Ovary (tissue), 7 donors: ENCODE measurements at regions not wholly inside any gene's neighbourhood (a gene's known extent, or its start where the extent isn't known, plus 50 kb on each side); places are given as distances from the start of the nearest gene placed in this dataset.
A peak's percentile ranks its signal among the peaks of the same experiment; 100 is the strongest.

Experiments
- DNase-seq, 5 donors: peaks; one replicate each; pipeline ENCODE4 v3.0.0-alpha.2; 2019 to 2020
- H3K27ac ChIP-seq, 2 donors: fragments of 200-600 bp; one replicate each; pipeline versions ENCODE4 v1.5.1 to v1.8.0; 2019 to 2022
- H3K27me3 ChIP-seq: fragments of 200-600 bp; one replicate; pipeline ENCODE4 v1.8.0; 2022
- H3K36me3 ChIP-seq: fragments of 200-600 bp; sonication (generic); one replicate; pipeline ENCODE4 v1.5.1; 2019
- H3K4me1 ChIP-seq: one replicate; pipeline ENCODE4 v1.8.1; 2013; ENCODE audit warnings: mild to moderate bottlenecking, moderate library complexity; ENCODE audit not compliant: insufficient read depth
- H3K4me3 ChIP-seq: fragments of 200-600 bp; sonication (generic); one replicate; pipeline ENCODE4 v1.5.1; 2017
- H3K9me3 ChIP-seq, 2 donors: fragments of 200-600 bp in 1 of 2; sonication (generic) in 1 of 2; one replicate each; pipeline versions ENCODE4 v1.5.1 to v1.8.1; 2013 to 2019; ENCODE audit warnings: mild to moderate bottlenecking in 1 of 2, moderate library complexity in 1 of 2
- EP300 ChIP-seq: sonication (generic); formaldehyde crosslinking; IDR thresholded peaks from one replicate; pipeline ENCODE4 v1.6.1; 2017; ENCODE audit warnings: antibody characterized with exemption
- POLR2A ChIP-seq: fragments of 450-650 bp; IDR thresholded peaks from one replicate; pipeline ENCODE4 v1.6.1; 2017; ENCODE audit warnings: antibody characterized with exemption, mild to moderate bottlenecking, moderate library complexity
- WGBS, 3 donors: extraction: QIAGEN DNeasy Blood & Tissue Kit in 1 of 3; methylation state at CpG; one replicate each; pipeline versions ENCODE4 v1.1.5 to v1.1.7; 2013 to 2017; 5-methylcytosine and 5-hydroxymethylcytosine counted together
- intact Hi-C, 4 donors: fragments of 100-400 bp; cut with DNase I; formaldehyde crosslinking; loops; one replicate each; pipeline versions ENCODE4 v1.11.0 to v1.15.1; 2022 to 2023
- TF ChIP-seq, protein P1 (sequence below), 3 donors: fragments of 450-650 bp in 2 of 3; fragments of 200-600 bp in 1 of 3; IDR thresholded peaks; one replicate each; pipeline versions ENCODE4 v1.5.1 to v1.8.0; 2016 to 2022; ENCODE audit warnings: antibody characterized with exemption in 3 of 3, mild to moderate bottlenecking in 1 of 3
- donor health status: DM: no; HTN: no; CAD: no; lungs with moderate emphysema.
- donor health status: DM: no; HTN: no; CAD: no.
- donor health status: Bipolar disorder and iron deficiency.
- donor health status: DM: no; HTN: no; CAD: no.
- donor health status: DM: yes; HTN: yes; CAD: no.

DNA sequence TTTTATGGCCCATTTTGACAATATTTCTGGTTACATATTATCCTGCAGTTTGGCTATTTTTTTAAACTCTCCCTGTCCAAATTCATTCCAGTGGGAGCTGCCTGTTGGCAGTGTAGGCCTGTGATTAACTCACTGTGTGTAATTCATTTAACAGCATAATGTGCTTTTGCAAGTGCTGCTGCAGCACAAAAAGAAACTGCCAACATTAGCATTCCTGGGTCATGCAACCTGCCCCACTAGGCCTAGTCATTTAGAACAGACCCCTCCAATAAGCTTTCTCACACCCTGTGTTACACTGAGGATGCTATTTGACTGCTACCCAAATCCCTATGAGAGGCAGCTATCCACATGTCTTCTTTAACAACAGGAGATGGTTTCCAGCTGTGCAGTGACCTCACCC is 251.2 kb upstream of the UBE2E2 start:
- Histone ChIP-seq H3K36me3 (no peaks in the 10 kb centered on the region), H3K27ac (no peak overlapping the region), H3K27me3 (no peaks in the 10 kb centered on the region), H3K9me3 (no peaks in the 10 kb centered on the region), H3K4me3 (no peak overlapping the region), H3K4me1 (peaks cover 8% of the 10 kb centered on the region)
- no peak for TF ChIP-seq EP300
- TF ChIP-seq POLR2A, result no peak
- TF ChIP-seq, protein P1, sequence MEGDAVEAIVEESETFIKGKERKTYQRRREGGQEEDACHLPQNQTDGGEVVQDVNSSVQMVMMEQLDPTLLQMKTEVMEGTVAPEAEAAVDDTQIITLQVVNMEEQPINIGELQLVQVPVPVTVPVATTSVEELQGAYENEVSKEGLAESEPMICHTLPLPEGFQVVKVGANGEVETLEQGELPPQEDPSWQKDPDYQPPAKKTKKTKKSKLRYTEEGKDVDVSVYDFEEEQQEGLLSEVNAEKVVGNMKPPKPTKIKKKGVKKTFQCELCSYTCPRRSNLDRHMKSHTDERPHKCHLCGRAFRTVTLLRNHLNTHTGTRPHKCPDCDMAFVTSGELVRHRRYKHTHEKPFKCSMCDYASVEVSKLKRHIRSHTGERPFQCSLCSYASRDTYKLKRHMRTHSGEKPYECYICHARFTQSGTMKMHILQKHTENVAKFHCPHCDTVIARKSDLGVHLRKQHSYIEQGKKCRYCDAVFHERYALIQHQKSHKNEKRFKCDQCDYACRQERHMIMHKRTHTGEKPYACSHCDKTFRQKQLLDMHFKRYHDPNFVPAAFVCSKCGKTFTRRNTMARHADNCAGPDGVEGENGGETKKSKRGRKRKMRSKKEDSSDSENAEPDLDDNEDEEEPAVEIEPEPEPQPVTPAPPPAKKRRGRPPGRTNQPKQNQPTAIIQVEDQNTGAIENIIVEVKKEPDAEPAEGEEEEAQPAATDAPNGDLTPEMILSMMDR (IDR thresholded peaks at IDR 0.05), result no peak
- DNase-seq, result peak in 2 of 5 donors; percentile 14 to 21
- intact Hi-C loops, result no loop called here

DNA sequence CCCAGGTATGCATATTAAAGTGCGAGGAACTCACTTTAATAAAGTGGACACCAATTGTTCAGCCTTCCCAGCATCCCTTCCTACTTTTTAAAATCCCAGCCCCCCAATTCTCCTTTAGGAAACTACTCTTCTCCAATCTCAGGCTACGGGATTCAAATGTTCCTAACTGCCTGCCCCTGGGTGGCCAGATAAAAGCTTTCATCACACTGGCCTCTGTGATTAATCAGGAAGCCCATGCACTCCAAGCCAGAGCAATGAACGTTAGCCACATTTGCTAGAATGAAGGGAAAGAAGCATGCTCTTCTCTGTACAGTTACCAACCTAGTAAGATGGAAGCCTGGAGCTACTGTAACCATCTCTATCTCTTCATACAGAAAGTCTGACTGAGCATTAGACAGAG is 250.3 kb upstream of the UBE2E2 start:
- DNase-seq, result no peak
- H3K9me3 ChIP-seq, result no peaks in the 10 kb centered on the region
- intact Hi-C loops, result no loop called here
- TF ChIP-seq, protein P1 (IDR thresholded peaks at IDR 0.05), result no peak
- TF ChIP-seq EP300 (no peak), POLR2A (no peak)
- H3K4me3 ChIP-seq, result no peak overlapping the region
- 69 to 83% (median 71%) methylated on average over 3 of the region's 3 CpGs for WGBS, 3 donors
- H3K4me1 ChIP-seq, result peaks cover 4% of the 10 kb centered on the region
- H3K27me3 ChIP-seq, result no peaks in the 10 kb centered on the region
- peak overlapping the region in 1 of 2 donors; percentile 10 for H3K27ac ChIP-seq
- no peaks in the 10 kb centered on the region for H3K36me3 ChIP-seq

DNA sequence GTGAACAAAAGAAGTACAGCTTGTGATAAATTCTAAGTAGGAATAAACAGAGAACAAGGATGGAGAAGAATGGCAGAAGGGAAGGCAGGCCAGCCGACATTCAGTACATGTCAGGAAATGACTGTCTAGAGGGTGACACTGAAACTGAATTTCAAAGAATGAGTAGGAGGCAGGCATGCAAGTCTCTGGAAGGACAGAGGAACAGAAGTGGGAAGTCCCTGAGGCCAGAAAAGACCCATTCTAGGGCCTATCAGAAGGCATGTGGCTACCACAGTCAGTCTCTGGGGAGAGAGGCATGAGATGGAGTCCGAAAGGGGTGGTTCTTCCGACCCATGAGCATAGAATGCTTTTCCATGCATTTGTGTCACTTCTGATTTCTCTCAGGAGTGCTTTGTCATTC is 243.5 kb upstream of the UBE2E2 start:
- H3K36me3 ChIP-seq, result no peaks in the 10 kb centered on the region
- no peaks in the 10 kb centered on the region for H3K27me3 ChIP-seq
- H3K4me3 ChIP-seq, result no peak overlapping the region
- WGBS, 3 donors, result 53 to 89% (median 83%) methylated on average over 3 of the region's 3 CpGs
- intact Hi-C loops, result no loop called here
- no peaks in the 10 kb centered on the region for H3K4me1 ChIP-seq
- no peaks in the 10 kb centered on the region for H3K9me3 ChIP-seq
- TF ChIP-seq EP300 (no peak), POLR2A (no peak)
- TF ChIP-seq, protein P1 (IDR thresholded peaks at IDR 0.05), result no peak
- DNase-seq, result no peak
- H3K27ac ChIP-seq, result no peak overlapping the region

DNA sequence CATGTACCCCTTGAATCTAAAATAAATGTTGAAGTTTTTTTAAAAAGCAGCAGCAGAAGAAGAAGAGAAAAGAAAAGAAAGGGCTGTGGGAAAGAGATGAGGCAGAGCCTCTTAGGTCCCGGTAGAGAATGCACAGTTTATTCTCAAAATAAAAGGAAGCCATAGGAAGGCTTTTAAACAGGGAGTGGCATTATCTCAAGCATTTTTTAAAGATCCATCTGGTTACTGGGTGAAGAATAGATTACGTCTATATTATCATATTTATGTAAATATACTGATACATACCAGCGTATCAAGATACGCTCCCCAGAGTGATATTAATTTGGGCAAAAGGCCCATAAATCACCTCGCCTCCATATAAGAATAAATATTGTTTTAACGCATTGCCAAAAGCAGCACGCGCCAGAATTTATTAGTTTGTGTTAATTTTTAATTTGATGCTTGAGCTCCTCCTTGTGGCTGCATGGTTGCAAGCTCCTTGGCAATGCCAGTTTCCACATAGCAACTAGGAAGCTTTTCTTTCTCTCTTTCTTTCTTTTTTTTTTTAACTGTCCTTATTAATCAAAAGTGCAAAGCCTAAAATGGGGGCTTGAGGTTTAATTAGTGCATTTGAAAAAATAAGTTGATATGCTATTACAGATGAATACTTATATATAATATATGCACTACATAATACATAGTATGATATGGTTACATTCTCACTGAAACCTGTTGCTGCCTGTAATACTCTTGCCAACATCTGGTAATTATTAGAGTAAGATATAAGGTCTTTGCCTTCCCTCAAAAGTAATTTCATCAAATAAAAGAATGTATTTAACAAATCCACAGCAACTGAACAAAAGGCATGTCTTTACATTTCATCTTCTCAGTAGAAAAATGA is 242.8 kb upstream of the UBE2E2 start:
- H3K4me3 ChIP-seq, result no peak overlapping the region
- H3K27ac ChIP-seq, result no peak overlapping the region
- no peaks in the 10 kb centered on the region for H3K9me3 ChIP-seq
- intact Hi-C loops, result loop anchor here in 2 of 4 donors (5.0 to 10.0 kb wide), 2 partner anchors 396 to 788 kb away; no protein-coding TSS in a partner anchor
- DNase-seq, result peak; percentile 43 to 69 (median 61)
- H3K27me3 ChIP-seq, result no peaks in the 10 kb centered on the region
- H3K36me3 ChIP-seq, result no peaks in the 10 kb centered on the region
- TF ChIP-seq, protein P1 (IDR thresholded peaks at IDR 0.05), result peak in 2 of 3 donors; percentile 61 to 62
- TF ChIP-seq EP300, result no peak
- WGBS, 3 donors, result 2 to 4% (median 2%) methylated on average over 8 of the region's 8 CpGs
- H3K4me1 ChIP-seq, result no peaks in the 10 kb centered on the region
